K562 (cell line): ENCODE measurements at regions not wholly inside any gene's neighbourhood (a gene's known extent, or its start where the extent isn't known, plus 50 kb on each side); places are given as distances from the start of the nearest gene placed in this dataset.

ENCODE experiments used
- ATAC-seq: fragments of 200-7000 bp; cut with Tn5 transposase; 3 replicates; pipeline ENCODE4 v1.9.1; 2020; ENCODE audit warnings: moderate library complexity
- BruUV-seq: library from RNA; stranded (reverse); fragments of 400-500 nt; replicated peaks from 2 replicates; lab custom pipeline; 2021; lab: Mats Ljungman, UMichigan
- CTCF ChIA-PET: fragments of 300-600 bp; formaldehyde crosslinking; extraction: SDS; loops from one replicate; lab custom pipeline; 2021; ENCODE audit warnings: low intra/inter-chr PET ratio; lab: Yijun Ruan, JAX
- POLR2A ChIA-PET: fragments of 300-600, 350-650 bp; sonication (Branson Sonifier 250); formaldehyde crosslinking; extraction: SDS; loops from one replicate; lab custom pipeline; 2021; ENCODE audit warnings: antibody characterized with exemption, inconsistent platforms; lab: Yijun Ruan, JAX
- DNase-seq, 4 experiments: peaks; one replicate each; pipeline versions ENCODE4 v3.0.0 to v3.0.0-alpha.2; 2011 to 2018; ENCODE audit warnings: low spot score in 3 of 4, mixed read lengths in 3 of 4; ENCODE audit errors: extremely low read depth in 1 of 4
- FAIRE-seq: peaks from 2 replicates; lab custom pipeline; 2011; peaks lifted over from hg19 to GRCh38; lab: Jason Lieb, UNC
- H2AFZ ChIP-seq: 2 replicates; pipeline ENCODE4 v1.6.0; 2011; ENCODE audit warnings: low read depth, low read length, control low read depth, inconsistent platforms
- H3K27ac ChIP-seq: fragments of 200-600 bp; 3 replicates; pipeline ENCODE4 v1.8.0; 2011; ENCODE audit warnings: low read depth, mild to moderate bottlenecking, control low read depth, inconsistent platforms, low read length, moderate library complexity, mixed read lengths; ENCODE audit errors: extremely low read depth
- H3K27me3 ChIP-seq, 2 experiments: fragments of 300-600 bp in 1 of 2; 2 replicates in 1 of 2; 3 replicates in 1 of 2; pipeline versions ENCODE4 v1.6.0 to v1.8.0; 2011; ENCODE audit warnings: inconsistent platforms in 2 of 2, low read length in 2 of 2, mild to moderate bottlenecking in 1 of 2, mixed read lengths in 1 of 2, moderate library complexity in 1 of 2; ENCODE audit not compliant: control insufficient read depth in 2 of 2, insufficient read depth in 2 of 2
- H3K36me3 ChIP-seq: fragments of 300-600 bp; 3 replicates; pipeline ENCODE4 v1.8.0; 2011; ENCODE audit warnings: mild to moderate bottlenecking, low read length, inconsistent platforms; ENCODE audit not compliant: control insufficient read depth, insufficient read depth
- H3K4me1 ChIP-seq, 2 experiments: fragments of 200-600 bp in 1 of 2; replicated peaks in 1 of 2; 2 replicates in 1 of 2; 3 replicates in 1 of 2; pipeline versions ENCODE4 v1.5.1 to v1.8.0; 2011; ENCODE audit warnings: inconsistent platforms in 2 of 2, low read length in 2 of 2, mild to moderate bottlenecking in 1 of 2, mixed read lengths in 1 of 2, moderate library complexity in 1 of 2; ENCODE audit not compliant: control insufficient read depth in 2 of 2, insufficient read depth in 2 of 2
- H3K4me2 ChIP-seq: 2 replicates; pipeline ENCODE4 v1.6.1; 2011; ENCODE audit warnings: low read length, control low read depth, inconsistent platforms, mixed read lengths; ENCODE audit not compliant: insufficient read depth
- H3K4me3 ChIP-seq: fragments of 200-600 bp; sonication (generic), shearing (Covaris generic); 2 replicates; pipeline ENCODE4 v1.5.1; 2016; ENCODE audit warnings: control low read depth, inconsistent platforms
- H3K79me2 ChIP-seq: fragments of 200-600 bp; 3 replicates; pipeline ENCODE4 v1.8.0; 2011; ENCODE audit warnings: low read length, inconsistent platforms; ENCODE audit not compliant: control insufficient read depth, insufficient read depth
- H3K9ac ChIP-seq, 2 experiments: 2 replicates each; pipeline versions ENCODE4 v1.6.0 to v1.6.1; 2011; ENCODE audit warnings: low read depth in 2 of 2, low read length in 2 of 2, control low read depth in 1 of 2, inconsistent platforms in 1 of 2, mild to moderate bottlenecking in 1 of 2, mixed read lengths in 1 of 2; ENCODE audit not compliant: insufficient read depth in 1 of 2
- H3K9me1 ChIP-seq: one replicate; pipeline ENCODE4 v1.6.0; 2011; ENCODE audit warnings: inconsistent platforms, mild to moderate bottlenecking, low read length, moderate library complexity; ENCODE audit not compliant: control insufficient read depth, insufficient read depth
- H3K9me3 ChIP-seq: replicated peaks from 2 replicates; pipeline ENCODE4 v1.5.1; 2011; ENCODE audit warnings: low read depth, low read length, inconsistent platforms; ENCODE audit not compliant: control insufficient read depth, insufficient read depth
- H4K20me1 ChIP-seq: replicated peaks from 2 replicates; pipeline ENCODE4 v1.6.1; 2011; ENCODE audit warnings: low read length, inconsistent platforms, mixed read lengths; ENCODE audit not compliant: control insufficient read depth, insufficient read depth
- EP400 ChIP-seq: fragments of 450-650 bp; IDR thresholded peaks from 2 replicates; pipeline ENCODE4 v1.6.1; 2017; ENCODE audit warnings: antibody characterized with exemption, mild to moderate bottlenecking, moderate library complexity
- GATA2 ChIP-seq: sonication (generic); formaldehyde crosslinking; IDR thresholded peaks from 2 replicates; pipeline ENCODE4 v1.4.0; 2020; ENCODE audit warnings: mild to moderate bottlenecking, missing genetic modification reagents
- HNRNPL ChIP-seq: fragments of 200-400 bp; formaldehyde crosslinking; IDR thresholded peaks from 2 replicates; pipeline ENCODE4 v1.6.1; 2017; ENCODE audit warnings: low read depth, mild to moderate bottlenecking, low read length
- KDM4B ChIP-seq, 2 experiments: fragments of 450-650 bp in 1 of 2; sonication (generic) in 1 of 2; IDR thresholded peaks; 2 replicates each; pipeline ENCODE4 v1.6.1; 2016 to 2017; ENCODE audit warnings: borderline replicate concordance in 2 of 2, antibody characterized with exemption in 1 of 2, low read depth in 1 of 2, mild to moderate bottlenecking in 1 of 2
- MEF2A ChIP-seq: IDR thresholded peaks from 2 replicates; pipeline ENCODE4 v1.6.1; 2011; ENCODE audit warnings: low read depth, mild to moderate bottlenecking, low read length, moderate library complexity; ENCODE audit not compliant: control insufficient read depth
- PML ChIP-seq: IDR thresholded peaks from 2 replicates; pipeline ENCODE4 v1.6.1; 2012; ENCODE audit warnings: low read length, inconsistent platforms
- RHOXF2B ChIP-seq: fragments of 250-450 bp; sonication (Bioruptor Pico); conservative IDR thresholded peaks from 2 replicates; pipeline ENCODE4 v1.5.1; 2021
- SMAD1 ChIP-seq: fragments of 150-350 bp; IDR thresholded peaks from 2 replicates; pipeline ENCODE4 v1.6.1; 2014; ENCODE audit warnings: low read length, low read depth; ENCODE audit not compliant: partially characterized antibody
- SRSF7 ChIP-seq: fragments of 200-400 bp; formaldehyde crosslinking; optimal IDR thresholded peaks from 2 replicates; pipeline ENCODE3; 2017; ENCODE audit warnings: mild to moderate bottlenecking, low read depth, low read length
- ZNF121 ChIP-seq: sonication (generic); formaldehyde crosslinking; conservative IDR thresholded peaks from 2 replicates; pipeline ENCODE4 v1.8.0; 2022; ENCODE audit warnings: missing genetic modification reagents
- ZNF140 ChIP-seq: fragments of 250-450 bp; sonication (Bioruptor Pico); IDR thresholded peaks from 2 replicates; pipeline ENCODE4 v1.8.0; 2021; ENCODE audit warnings: moderate library complexity, mild to moderate bottlenecking, inconsistent platforms
- ZNF280A ChIP-seq: fragments of 450-650 bp; IDR thresholded peaks from 2 replicates; pipeline ENCODE4 v1.6.1; 2018; ENCODE audit warnings: mild to moderate bottlenecking, low read depth; ENCODE audit not compliant: partially characterized antibody
- ZNF318 ChIP-seq, 2 experiments: fragments of 450-650 bp; IDR thresholded peaks; 2 replicates each; pipeline ENCODE4 v1.6.1; 2016; ENCODE audit warnings: mild to moderate bottlenecking in 2 of 2, borderline replicate concordance in 1 of 2, low read depth in 1 of 2, moderate library complexity in 1 of 2
- ZNF561 ChIP-seq: fragments of 450-650 bp; formaldehyde crosslinking; conservative IDR thresholded peaks from 2 replicates; pipeline ENCODE4 v1.4.0; 2020; ENCODE audit warnings: mild to moderate bottlenecking, moderate library complexity
- WGBS: fragments of 100-300 bp; shearing (Covaris generic); methylation state at CpG from one replicate; pipeline ENCODE4 v1.1.6; 2016; ENCODE audit warnings: low coverage, mixed read lengths; ENCODE audit not compliant: insufficient coverage; ENCODE audit errors: missing lambda C conversion rate; 5-methylcytosine and 5-hydroxymethylcytosine counted together
- in situ Hi-C: fragments of 300-500 bp; cut with MboI; formaldehyde crosslinking; loops from 4 replicates; pipeline ENCODE4 v1.15.0; 2018; ENCODE audit warnings: inconsistent platforms, mixed read lengths
- intact Hi-C: fragments of 100-400 bp; cut with micrococcal nuclease; formaldehyde crosslinking; loops from 2 replicates; pipeline ENCODE4 v1.14.2; 2022

- H3K9me1 ChIP-seq = no peaks in the 10 kb centered on the region
- H3K9ac ChIP-seq = no peak overlapping the region
- intact Hi-C loops = no loop called here
- H3K79me2 ChIP-seq = no peaks in the 10 kb centered on the region
- H3K4me2 ChIP-seq = no peak overlapping the region
- FAIRE-seq (no peak), ATAC-seq (no peak), DNase-seq (no peak)
- BruUV-seq = no TSS peak
- no peak overlapping the region for H2AFZ ChIP-seq
- H3K4me1 ChIP-seq = no peaks in the 10 kb centered on the region
- no peak overlapping the region for H3K4me3 ChIP-seq
- WGBS = 0% methylated on average over 2 of the region's 2 CpGs
- H3K27ac ChIP-seq = no peak overlapping the region
- H3K27me3 ChIP-seq = no peaks in the 10 kb centered on the region
- CTCF ChIA-PET = no interaction called here
- TF ChIP-seq ZNF561 = no peak
- no peak for TF ChIP-seq EP400
- no peak for TF ChIP-seq KDM4B (IDR thresholded peaks at IDR 0.05; ENCODE audit: borderline replicate concordance in 2 of 2, low read depth in 1 of 2)
- TF ChIP-seq HNRNPL = no peak
- TF ChIP-seq GATA2 = no peak
- no peak for TF ChIP-seq PML
- TF ChIP-seq ZNF121 (CRISPR knock-in tag) = no peak
- no peak for TF ChIP-seq SMAD1
- no peak for TF ChIP-seq ZNF140 (CRISPR knock-in tag)
- TF ChIP-seq SRSF7 = no peak
- TF ChIP-seq RHOXF2B = no peak
- TF ChIP-seq MEF2A = no peak
- TF ChIP-seq ZNF318 (IDR thresholded peaks at IDR 0.05; ENCODE audit: borderline replicate concordance in 1 of 2, low read depth in 1 of 2) = no peak
- no peak for TF ChIP-seq ZNF280A
- no peaks in the 10 kb centered on the region for H3K36me3 ChIP-seq
- no peaks in the 10 kb centered on the region for H3K9me3 ChIP-seq
- H4K20me1 ChIP-seq = no peaks in the 10 kb centered on the region
- POLR2A ChIA-PET = interaction anchor here (0.6 kb wide), 1 partner anchor 100 kb away, joined by 4 read pairs; no protein-coding TSS in a partner anchor
- in situ Hi-C loops = no loop called here
These were observed 229.7 kb upstream of the NCAM1 start for GRCh38 chr11:112731538-112731937.
